22Rv1 (cell line): ENCODE measurements at regions not wholly inside any gene's neighbourhood (a gene's known extent, or its start where the extent isn't known, plus 50 kb on each side); places are given as distances from the start of the nearest gene placed in this dataset.

Experiments used
- CTCF ChIP-seq: fragments of 450-650 bp; IDR thresholded peaks from 2 replicates; pipeline ENCODE4 v1.5.1; 2017; ENCODE audit warnings: mild to moderate bottlenecking
- ZFX ChIP-seq: fragments of 450-650 bp; IDR thresholded peaks from 2 replicates; pipeline ENCODE4 v1.6.1; 2017; ENCODE audit warnings: antibody characterized with exemption, borderline replicate concordance

- TF ChIP-seq CTCF (no peak), ZFX (no peak)
Observed at GRCh38 chr13:109346060-109346459, 440.3 kb downstream of the IRS2 start.
